SK-N-SH (cell line): ENCODE measurements at regions not wholly inside any gene's neighbourhood (a gene's known extent, or its start where the extent isn't known, plus 50 kb on each side); places are given as distances from the start of the nearest gene placed in this dataset.

ENCODE experiments used
- CTCF ChIA-PET: fragments of 300-600, 350-600 bp; formaldehyde crosslinking; extraction: SDS; loops from one replicate; lab custom pipeline; 2021; lab: Yijun Ruan, JAX
- POLR2A ChIA-PET: fragments of 350-600 bp; sonication (Branson Sonifier 250); formaldehyde crosslinking; extraction: SDS; loops from one replicate; lab custom pipeline; 2020; ENCODE audit warnings: antibody characterized with exemption, inconsistent platforms; lab: Yijun Ruan, JAX
- DNase-seq: peaks from one replicate; pipeline ENCODE4 v3.0.0; 2012
- H2AFZ ChIP-seq: fragments of 200-600 bp; sonication (generic); 2 replicates; pipeline ENCODE4 v1.8.1; 2016; ENCODE audit warnings: antibody characterized with exemption, mild to moderate bottlenecking, low read depth
- H3F3A ChIP-seq: fragments of 200-600 bp; sonication (generic); replicated peaks from 2 replicates; pipeline ENCODE3; 2016; ENCODE audit warnings: antibody characterized with exemption, mild to moderate bottlenecking; ENCODE audit not compliant: insufficient read depth
- H3K27ac ChIP-seq, 2 experiments: fragments of 200-500 bp in 1 of 2; fragments of 200-600 bp in 1 of 2; sonication (Bioruptor generic) in 1 of 2; sonication (generic), shearing (Covaris generic) in 1 of 2; 2 replicates each; pipeline versions ENCODE4 v1.5.1 to v1.6.1; 2014 to 2016; ENCODE audit warnings: low read depth in 2 of 2, inconsistent platforms in 1 of 2, low read length in 1 of 2, mild to moderate bottlenecking in 1 of 2, mixed read lengths in 1 of 2
- H3K27me3 ChIP-seq: fragments of 200-600 bp; sonication (generic), shearing (Covaris generic); 2 replicates; pipeline ENCODE4 v1.6.1; 2016; ENCODE audit warnings: mixed run types; ENCODE audit not compliant: insufficient read depth
- H3K36me3 ChIP-seq, 2 experiments: fragments of 200-500 bp in 1 of 2; fragments of 200-600 bp in 1 of 2; sonication (Bioruptor generic) in 1 of 2; sonication (generic) in 1 of 2; replicated peaks in 1 of 2; 2 replicates each; pipeline versions ENCODE3 to v1.5.1; 2014 to 2016; ENCODE audit warnings: low read length in 1 of 2, mild to moderate bottlenecking in 1 of 2; ENCODE audit not compliant: insufficient read depth in 2 of 2, control insufficient read depth in 1 of 2
- H3K4me1 ChIP-seq, 2 experiments: fragments of 200-500 bp in 1 of 2; fragments of 200-600 bp in 1 of 2; sonication (Bioruptor generic) in 1 of 2; sonication (generic), shearing (Covaris generic) in 1 of 2; 2 replicates each; pipeline versions ENCODE4 v1.5.1 to v1.6.1; 2014 to 2016; ENCODE audit warnings: low read depth in 1 of 2, low read length in 1 of 2, mixed run types in 1 of 2; ENCODE audit not compliant: insufficient read depth in 2 of 2, control insufficient read depth in 1 of 2
- H3K4me2 ChIP-seq: fragments of 200-600 bp; sonication (generic), shearing (Covaris generic); 2 replicates; pipeline ENCODE4 v1.6.1; 2017; ENCODE audit warnings: mixed run types
- H3K4me3 ChIP-seq, 2 experiments: fragments of 200-500 bp in 1 of 2; fragments of 200-600 bp in 1 of 2; sonication (Bioruptor generic) in 1 of 2; sonication (generic), shearing (Covaris generic) in 1 of 2; 2 replicates each; pipeline versions ENCODE4 v1.5.1 to v1.8.1; 2014 to 2016; ENCODE audit warnings: low read depth in 2 of 2, inconsistent platforms in 1 of 2, low read length in 1 of 2, mild to moderate bottlenecking in 1 of 2, mixed read lengths in 1 of 2, moderate library complexity in 1 of 2
- H3K79me2 ChIP-seq: fragments of 200-600 bp; sonication (generic); 2 replicates; pipeline ENCODE4 v1.8.1; 2017; ENCODE audit warnings: mild to moderate bottlenecking; ENCODE audit not compliant: insufficient read depth
- H3K9ac ChIP-seq: fragments of 200-600 bp; sonication (generic); 2 replicates; pipeline ENCODE4 v1.6.1; 2017; ENCODE audit warnings: mixed run types
- H3K9me2 ChIP-seq: fragments of 200-600 bp; sonication (generic); 2 replicates; pipeline ENCODE4 v1.6.1; 2017; ENCODE audit warnings: mixed run types
- H3K9me3 ChIP-seq: fragments of 200-600 bp; sonication (generic); 2 replicates; pipeline ENCODE4 v1.6.1; 2017; ENCODE audit warnings: mixed run types, mild to moderate bottlenecking, moderate library complexity
- H4K20me1 ChIP-seq: fragments of 200-600 bp; sonication (generic); 2 replicates; pipeline ENCODE4 v1.6.1; 2017; ENCODE audit warnings: mild to moderate bottlenecking, mixed run types; ENCODE audit not compliant: insufficient read depth
- EP300 ChIP-seq, 2 experiments: IDR thresholded peaks; 2 replicates each; pipeline versions ENCODE4 v1.4.0 to v1.6.1; 2012; ENCODE audit warnings: borderline replicate concordance in 1 of 2, low read depth in 1 of 2, low read length in 1 of 2
- EZH2phosphoT487 ChIP-seq: fragments of 200-600 bp; sonication (generic); IDR thresholded peaks from 2 replicates; pipeline ENCODE4 v1.6.1; 2017; ENCODE audit warnings: low read depth, mixed run types, mild to moderate bottlenecking, antibody characterized with exemption, moderate library complexity, borderline replicate concordance
- FOSL2 ChIP-seq: IDR thresholded peaks from 2 replicates; pipeline ENCODE4 v1.4.0; 2012; ENCODE audit warnings: low read depth, mild to moderate bottlenecking, moderate library complexity, borderline replicate concordance
- FOXJ3 ChIP-seq: sonication (generic); formaldehyde crosslinking; IDR thresholded peaks from 2 replicates; pipeline ENCODE4 v1.5.1; 2020; ENCODE audit warnings: mild to moderate bottlenecking, missing genetic modification reagents
- FOXM1 ChIP-seq: IDR thresholded peaks from 2 replicates; pipeline ENCODE4 v1.4.0; 2012; ENCODE audit warnings: low read depth, mild to moderate bottlenecking
- GABPA ChIP-seq: IDR thresholded peaks from 2 replicates; pipeline ENCODE4 v1.4.0; 2012; ENCODE audit warnings: low read depth, mild to moderate bottlenecking
- GATA2 ChIP-seq: sonication (generic); formaldehyde crosslinking; IDR thresholded peaks from 2 replicates; pipeline ENCODE4 v1.5.0; 2020; ENCODE audit warnings: mild to moderate bottlenecking, missing genetic modification reagents
- IRF3 ChIP-seq: fragments of 150-350 bp; IDR thresholded peaks from 2 replicates; pipeline ENCODE4 v1.6.1; 2016; ENCODE audit warnings: mild to moderate bottlenecking, low read depth, low read length
- JUND ChIP-seq: IDR thresholded peaks from 2 replicates; pipeline ENCODE4 v1.4.0; 2012
- MXI1 ChIP-seq: IDR thresholded peaks from 2 replicates; pipeline ENCODE4 v1.6.1; 2012; ENCODE audit warnings: mild to moderate bottlenecking, low read depth, low read length, improper control_type of control experiment
- NRF1 ChIP-seq: IDR thresholded peaks from 2 replicates; pipeline ENCODE4 v1.6.1; 2012; ENCODE audit warnings: low read depth, mild to moderate bottlenecking, low read length
- RAD21 ChIP-seq: IDR thresholded peaks from 2 replicates; pipeline ENCODE4 v1.6.1; 2012; ENCODE audit warnings: mild to moderate bottlenecking, low read length
- REST ChIP-seq: IDR thresholded peaks from 2 replicates; pipeline ENCODE4 v1.6.1; 2012; ENCODE audit warnings: mild to moderate bottlenecking, low read depth, low read length, moderate library complexity
- SMC3 ChIP-seq: IDR thresholded peaks from 2 replicates; pipeline ENCODE4 v1.6.1; 2012; ENCODE audit warnings: low read depth, low read length, improper control_type of control experiment
- TAF1 ChIP-seq: IDR thresholded peaks from 2 replicates; pipeline ENCODE4 v1.6.1; 2012; ENCODE audit warnings: low read depth, mild to moderate bottlenecking, low read length, moderate library complexity, borderline replicate concordance
- TEAD4 ChIP-seq: IDR thresholded peaks from 2 replicates; pipeline ENCODE4 v1.4.0; 2012; ENCODE audit warnings: mild to moderate bottlenecking, borderline replicate concordance; ENCODE audit not compliant: insufficient read depth
- USF1 ChIP-seq: IDR thresholded peaks from 2 replicates; pipeline ENCODE4 v1.4.0; 2012; ENCODE audit warnings: low read depth, borderline replicate concordance
- USF2 ChIP-seq: fragments of 150-350 bp; IDR thresholded peaks from 2 replicates; pipeline ENCODE4 v1.6.1; 2017; ENCODE audit warnings: antibody characterized with exemption, low read length, low read depth, borderline replicate concordance
- YY1 ChIP-seq: IDR thresholded peaks from 2 replicates; pipeline ENCODE4 v1.4.0; 2012; ENCODE audit warnings: low read depth, mild to moderate bottlenecking
- WGBS: methylation state at CpG from one replicate; pipeline ENCODE4 v1.1.6; 2017; ENCODE audit warnings: low lambda C conversion rate; 5-methylcytosine and 5-hydroxymethylcytosine counted together

- Histone ChIP-seq H3K27me3 (no peaks in the 10 kb centered on the region; the same call in 1 of the 2 replicates), H3K9me3 (no peaks in the 10 kb centered on the region), H3K4me2 (no peak overlapping the region), H3K4me3 (no peak overlapping the region), H3K79me2 (no peaks in the 10 kb centered on the region), H3K9ac (no peak overlapping the region), H3K9me2 (no peaks in the 10 kb centered on the region), H3F3A (no peaks in the 10 kb centered on the region), H3K36me3 (no peaks in the 10 kb centered on the region), H2AFZ (no peak overlapping the region), H3K4me1 (peaks cover 0 to 29% of the 10 kb centered on the region in 2 experiments; a peak in 1 of 4 replicates), H4K20me1 (no peaks in the 10 kb centered on the region), H3K27ac (no peak overlapping the region)
- CTCF ChIA-PET: interaction anchor here (0.6 to 1.3 kb wide), 3 partner anchors 18 to 58 kb away, joined by 3 read pairs; no protein-coding TSS in a partner anchor
- TF ChIP-seq TAF1 (no peak), USF1 (no peak), JUND (no peak), USF2 (no peak)
- POLR2A ChIA-PET: no interaction called here
- DNase-seq: no peak
- WGBS: 86% methylated on average over 3 of the region's 7 CpGs
Observed at GRCh38 chr1:29646161-29646775, 409.9 kb downstream of the PTPRU start.

GRCh38 chr1:29645586-29645985 is 409.3 kb downstream of the PTPRU start:
- Histone ChIP-seq H3K9ac (no peak overlapping the region), H3K36me3 (no peaks in the 10 kb centered on the region), H3K4me2 (no peak overlapping the region), H3K9me2 (no peaks in the 10 kb centered on the region), H3K9me3 (no peaks in the 10 kb centered on the region), H3K4me1 (peaks cover 0 to 23% of the 10 kb centered on the region in 2 experiments; a peak in 1 of 4 replicates), H3K27me3 (no peaks in the 10 kb centered on the region; the same call in 1 of the 2 replicates), H3K27ac (no peak overlapping the region), H3K4me3 (no peak overlapping the region), H3K79me2 (no peaks in the 10 kb centered on the region), H2AFZ (no peak overlapping the region), H4K20me1 (no peaks in the 10 kb centered on the region), H3F3A (no peaks in the 10 kb centered on the region)
- ChIA-PET CTCF (interaction anchor here (0.9 to 1.3 kb wide), 4 partner anchors 10 to 52 kb away, joined by 3 read pairs; no protein-coding TSS in a partner anchor), POLR2A (no interaction called here)
- no peak for DNase-seq
- 53% methylated on average over 9 of the region's 9 CpGs for WGBS
- TF ChIP-seq IRF3 (no peak), GABPA (no peak), EZH2phosphoT487 (no peak), REST (no peak), TEAD4 (no peak), MXI1 (no peak), GATA2 (CRISPR knock-in tag) (no peak), SMC3 (no peak), RAD21 (no peak), EP300 (IDR thresholded peaks at IDR 0.05; ENCODE audit: borderline replicate concordance in 1 of 2, low read depth in 1 of 2, low read length in 1 of 2) (no peak), NRF1 (no peak), TAF1 (no peak), FOSL2 (no peak), USF2 (no peak), FOXJ3 (CRISPR knock-in tag) (no peak), FOXM1 (no peak), YY1 (no peak)
